Memory B cell (primary cell): ENCODE measurements at regions not wholly inside any gene's neighbourhood (a gene's known extent, or its start where the extent isn't known, plus 50 kb on each side); places are given as distances from the start of the nearest gene placed in this dataset.

Source experiments
- ATAC-seq: fragments of 150-1000 bp; cut with Tn5 transposase; 2 replicates; pipeline ENCODE4 v1.10.0; 2021; ENCODE audit warnings: low read depth, mild to moderate bottlenecking, moderate library complexity
- DNase-seq, 2 donors: peaks; one replicate each; pipeline ENCODE4 v3.0.0; 2022; ENCODE audit warnings: low spot score in 2 of 2
- H3K27ac Mint-ChIP-seq: one replicate; pipeline ENCODE4 v1.8.0; 2022; ENCODE audit warnings: mild to moderate bottlenecking, moderate library complexity, mixed read lengths
- H3K27me3 Mint-ChIP-seq: one replicate; pipeline ENCODE4 v1.8.0; 2022; ENCODE audit warnings: mixed read lengths
- H3K36me3 Mint-ChIP-seq: one replicate; pipeline ENCODE4 v1.8.0; 2022; ENCODE audit warnings: mild to moderate bottlenecking, mixed read lengths
- H3K4me1 Mint-ChIP-seq: one replicate; pipeline ENCODE4 v1.8.0; 2022; ENCODE audit warnings: mixed read lengths
- H3K4me3 Mint-ChIP-seq: one replicate; pipeline ENCODE4 v1.8.0; 2022; ENCODE audit warnings: mild to moderate bottlenecking, moderate library complexity, mixed read lengths
- H3K9me3 Mint-ChIP-seq: one replicate; pipeline ENCODE4 v1.8.0; 2022; ENCODE audit warnings: mixed read lengths

GRCh38 chr1:83787246-83787998, 211.5 kb downstream of the TTLL7 start:
- H3K27ac Mint-ChIP-seq = no peak overlapping the region
- no peak overlapping the region for H3K4me3 Mint-ChIP-seq
- H3K27me3 Mint-ChIP-seq = no peaks in the 10 kb centered on the region
- H3K4me1 Mint-ChIP-seq = no peaks in the 10 kb centered on the region
- H3K36me3 Mint-ChIP-seq = peaks cover 2% of the 10 kb centered on the region
- H3K9me3 Mint-ChIP-seq = no peaks in the 10 kb centered on the region
- DNase-seq (no peak), ATAC-seq (no peak)

- Mint-ChIP-seq H3K27me3 (peaks cover 3% of the 10 kb centered on the region), H3K4me3 (no peak overlapping the region), H3K36me3 (peaks cover 2% of the 10 kb centered on the region), H3K9me3 (no peaks in the 10 kb centered on the region), H3K27ac (no peak overlapping the region), H3K4me1 (no peaks in the 10 kb centered on the region)
- DNase-seq (no peak), ATAC-seq (no peak)
These were observed 217.3 kb downstream of the TTLL7 start for GRCh38 chr1:83781667-83782066.

- no peaks in the 10 kb centered on the region for H3K4me1 Mint-ChIP-seq
- H3K27ac Mint-ChIP-seq = no peak overlapping the region
- ATAC-seq (no peak), DNase-seq (no peak)
- H3K9me3 Mint-ChIP-seq = no peaks in the 10 kb centered on the region
- H3K27me3 Mint-ChIP-seq = peaks cover 3% of the 10 kb centered on the region
- H3K36me3 Mint-ChIP-seq = peaks cover 2% of the 10 kb centered on the region
- H3K4me3 Mint-ChIP-seq = no peak overlapping the region
These were observed 219.4 kb downstream of the TTLL7 start for GRCh38 chr1:83779565-83779964.

- Mint-ChIP-seq H3K4me3 (no peak overlapping the region), H3K36me3 (no peaks in the 10 kb centered on the region), H3K9me3 (no peaks in the 10 kb centered on the region), H3K27me3 (peaks cover 4% of the 10 kb centered on the region), H3K4me1 (no peaks in the 10 kb centered on the region), H3K27ac (no peak overlapping the region)
- DNase-seq = no peak
- no peak for ATAC-seq
These were observed 221.2 kb downstream of the TTLL7 start for GRCh38 chr1:83777758-83778101.

GRCh38 chr1:83776913-83777757, 221.8 kb downstream of the TTLL7 start:
- ATAC-seq (no peak), DNase-seq (no peak)
- no peaks in the 10 kb centered on the region for H3K9me3 Mint-ChIP-seq
- no peak overlapping the region for H3K4me3 Mint-ChIP-seq
- H3K36me3 Mint-ChIP-seq = no peaks in the 10 kb centered on the region
- H3K27me3 Mint-ChIP-seq = peaks cover 2% of the 10 kb centered on the region
- H3K4me1 Mint-ChIP-seq = no peaks in the 10 kb centered on the region
- no peak overlapping the region for H3K27ac Mint-ChIP-seq

- H3K27me3 Mint-ChIP-seq = peaks cover 1% of the 10 kb centered on the region
- no peak overlapping the region for H3K4me3 Mint-ChIP-seq
- DNase-seq = no peak
- H3K27ac Mint-ChIP-seq = no peak overlapping the region
- no peaks in the 10 kb centered on the region for H3K4me1 Mint-ChIP-seq
- H3K9me3 Mint-ChIP-seq = no peaks in the 10 kb centered on the region
- ATAC-seq = no peak
- no peaks in the 10 kb centered on the region for H3K36me3 Mint-ChIP-seq
These were observed 222.8 kb downstream of the TTLL7 start for GRCh38 chr1:83775977-83776603.

GRCh38 chr1:83773059-83773458, 225.9 kb downstream of the TTLL7 start:
- peaks cover 1% of the 10 kb centered on the region for H3K27me3 Mint-ChIP-seq
- no peak for DNase-seq
- H3K9me3 Mint-ChIP-seq = no peaks in the 10 kb centered on the region
- no peaks in the 10 kb centered on the region for H3K36me3 Mint-ChIP-seq
- H3K4me1 Mint-ChIP-seq = peaks cover 5% of the 10 kb centered on the region
- ATAC-seq = no peak
- no peak overlapping the region for H3K27ac Mint-ChIP-seq
- no peak overlapping the region for H3K4me3 Mint-ChIP-seq

- no peak for ATAC-seq
- no peak overlapping the region for H3K27ac Mint-ChIP-seq
- peaks cover 5% of the 10 kb centered on the region for H3K4me1 Mint-ChIP-seq
- no peaks in the 10 kb centered on the region for H3K36me3 Mint-ChIP-seq
- no peaks in the 10 kb centered on the region for H3K9me3 Mint-ChIP-seq
- H3K27me3 Mint-ChIP-seq = peaks cover 1% of the 10 kb centered on the region
- no peak overlapping the region for H3K4me3 Mint-ChIP-seq
- no peak for DNase-seq
These were observed 228.6 kb downstream of the TTLL7 start for GRCh38 chr1:83770319-83770661.

- ATAC-seq (no peak), DNase-seq (no peak)
- H3K4me3 Mint-ChIP-seq = no peak overlapping the region
- peaks cover 5% of the 10 kb centered on the region for H3K4me1 Mint-ChIP-seq
- H3K27me3 Mint-ChIP-seq = peaks cover 1% of the 10 kb centered on the region
- H3K9me3 Mint-ChIP-seq = no peaks in the 10 kb centered on the region
- H3K36me3 Mint-ChIP-seq = no peaks in the 10 kb centered on the region
- no peak overlapping the region for H3K27ac Mint-ChIP-seq
These were observed 229.2 kb downstream of the TTLL7 start for GRCh38 chr1:83769594-83770318.

GRCh38 chr1:83769072-83769471, 229.9 kb downstream of the TTLL7 start:
- Mint-ChIP-seq H3K9me3 (no peaks in the 10 kb centered on the region), H3K27ac (no peak overlapping the region), H3K36me3 (no peaks in the 10 kb centered on the region), H3K4me3 (no peak overlapping the region), H3K4me1 (peaks cover 5% of the 10 kb centered on the region), H3K27me3 (peaks cover 1% of the 10 kb centered on the region)
- DNase-seq = no peak
- ATAC-seq = peak; percentile 45

GRCh38 chr1:83766241-83766691, 232.7 kb downstream of the TTLL7 start:
- Mint-ChIP-seq H3K9me3 (no peaks in the 10 kb centered on the region), H3K4me3 (no peak overlapping the region), H3K4me1 (peaks cover 13% of the 10 kb centered on the region), H3K27me3 (peaks cover 2% of the 10 kb centered on the region), H3K36me3 (no peaks in the 10 kb centered on the region), H3K27ac (no peak overlapping the region)
- ATAC-seq (no peak), DNase-seq (no peak)

GRCh38 chr1:83765125-83765524, 233.8 kb downstream of the TTLL7 start:
- ATAC-seq (no peak), DNase-seq (no peak)
- Mint-ChIP-seq H3K27ac (no peak overlapping the region), H3K36me3 (no peaks in the 10 kb centered on the region), H3K4me3 (no peak overlapping the region), H3K4me1 (peaks cover 23% of the 10 kb centered on the region), H3K9me3 (no peaks in the 10 kb centered on the region), H3K27me3 (peaks cover 2% of the 10 kb centered on the region)

- no peak for DNase-seq
- no peaks in the 10 kb centered on the region for H3K36me3 Mint-ChIP-seq
- H3K9me3 Mint-ChIP-seq = no peaks in the 10 kb centered on the region
- peaks cover 2% of the 10 kb centered on the region for H3K27me3 Mint-ChIP-seq
- H3K27ac Mint-ChIP-seq = no peak overlapping the region
- H3K4me3 Mint-ChIP-seq = no peak overlapping the region
- no peak for ATAC-seq
- peaks cover 21% of the 10 kb centered on the region for H3K4me1 Mint-ChIP-seq
These were observed 234.7 kb downstream of the TTLL7 start for GRCh38 chr1:83764209-83764608.
